ENCODE measurements at regions not wholly inside any gene's neighbourhood (a gene's known extent, or its start where the extent isn't known, plus 50 kb on each side); places are given as distances from the start of the nearest gene placed in this dataset.
A peak's percentile ranks its signal among the peaks of the same experiment; 100 is the strongest.

DNA sequence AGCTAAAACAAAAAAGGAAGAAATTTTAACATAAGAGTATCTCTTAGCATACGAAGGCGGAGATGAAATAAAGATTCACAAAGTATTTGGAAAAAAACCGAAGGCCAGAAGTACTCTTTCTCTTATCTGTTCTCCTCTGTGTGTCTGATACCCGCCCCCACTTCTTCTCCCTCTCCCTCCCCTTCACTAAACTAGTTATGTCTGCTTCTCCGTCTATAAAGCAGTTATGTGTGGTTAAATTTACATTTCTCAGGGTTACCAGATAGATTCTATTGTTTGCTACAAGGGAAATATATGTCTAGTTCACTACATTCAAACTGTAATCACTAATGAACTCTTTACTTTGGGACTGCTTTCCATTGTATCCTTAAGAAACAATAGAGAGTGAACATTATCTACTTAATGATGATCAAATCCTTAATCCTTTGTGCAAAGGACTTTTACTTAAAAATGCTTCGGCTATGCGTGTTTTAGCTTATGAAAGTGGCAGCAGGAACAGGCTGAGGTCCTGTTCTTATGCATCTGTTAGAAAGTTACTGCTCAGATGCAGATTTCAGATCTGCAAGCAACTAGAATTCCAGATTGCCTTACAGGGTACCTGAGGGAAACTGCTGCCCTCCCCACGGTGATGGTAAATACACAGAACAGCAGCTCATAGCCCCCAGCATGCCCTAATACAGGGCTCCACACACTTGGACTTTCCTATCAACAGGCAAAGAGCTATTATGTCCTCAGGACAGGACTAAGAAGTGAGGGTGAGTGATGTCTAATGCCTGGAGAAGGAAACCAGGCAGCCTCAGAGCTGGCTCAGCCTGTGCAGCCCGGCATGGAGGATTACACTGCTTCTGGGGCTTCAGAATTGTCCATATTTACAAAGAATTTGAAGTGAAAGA is 273.3 kb downstream of the FZD1 start:
- no peak overlapping the region for H2AFZ ChIP-seq (ENCODE audit: low read length)
- BruUV-seq (replicated peaks), result no TSS peak
- CTCF ChIA-PET, result no interaction called here

DNA sequence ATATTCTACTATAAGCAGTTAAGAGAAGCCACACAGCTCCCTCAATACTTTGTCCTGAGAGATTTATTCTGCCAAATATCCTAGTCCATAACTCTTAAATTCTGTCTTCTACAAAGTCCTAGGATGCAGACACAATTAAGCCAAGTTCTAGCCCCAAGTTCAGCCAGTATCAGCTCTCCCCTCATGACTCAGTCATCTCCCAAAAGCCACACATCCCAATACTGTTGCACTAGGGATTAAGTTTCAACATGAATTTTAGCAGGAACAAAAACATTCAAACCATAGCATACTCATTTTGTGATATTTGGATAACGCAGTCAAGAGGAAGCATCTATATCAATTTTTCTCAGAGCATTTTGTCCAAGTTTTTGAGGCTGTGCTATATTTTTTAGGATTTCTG is 277.4 kb downstream of the FZD1 start:
- no peaks in the 10 kb centered on the region for H3K9me2 ChIP-seq (replicated peaks; ENCODE audit: low read length)
- peaks cover 9% of the 10 kb centered on the region for H3K27me3 ChIP-seq (ENCODE audit: low read length)
- H3K79me2 ChIP-seq (ENCODE audit: low read length), result no peaks in the 10 kb centered on the region
- H3K9ac ChIP-seq (ENCODE audit: low read length), result no peak overlapping the region
- H3K36me3 ChIP-seq (ENCODE audit: low read depth, low read length), result no peaks in the 10 kb centered on the region
- no peak for ATAC-seq
- intact Hi-C loops (cut with micrococcal nuclease), result no loop called here
- DNase-seq, result no peak
- no peaks in the 10 kb centered on the region for H3F3A ChIP-seq (ENCODE audit: low read length, unreplicated experiment)
- H4K20me1 ChIP-seq (ENCODE audit: low read length), result no peaks in the 10 kb centered on the region
- no peak for TF ChIP-seq EZH2phosphoT487 (IDR thresholded peaks at IDR 0.05; ENCODE audit: borderline replicate concordance, low read length)
- H3K4me1 ChIP-seq (ENCODE audit: insufficient read depth, low read length), result no peaks in the 10 kb centered on the region
- no peak overlapping the region for H3K27ac ChIP-seq (ENCODE audit: low read length)
- no peak overlapping the region for H2AFZ ChIP-seq (ENCODE audit: low read length)
- ChIA-PET CTCF (no interaction called here), POLR2A (ENCODE audit: unreplicated experiment) (no interaction called here)
- H3K4me2 ChIP-seq (ENCODE audit: low read length), result no peak overlapping the region
- no peak overlapping the region for H3K4me3 ChIP-seq (ENCODE audit: low read length)
- no peaks in the 10 kb centered on the region for H3K9me3 ChIP-seq (ENCODE audit: low read length)
- BruUV-seq (replicated peaks), result no TSS peak

More for the DNA sequence above, 273.3 kb downstream of the FZD1 start:
- ATAC-seq (no peak), DNase-seq (no peak)
- Histone ChIP-seq H3K9ac (ENCODE audit: low read length) (no peak overlapping the region), H3K4me2 (ENCODE audit: low read length) (no peak overlapping the region), H3K4me1 (ENCODE audit: insufficient read depth, low read length) (no peaks in the 10 kb centered on the region), H4K20me1 (ENCODE audit: low read length) (no peaks in the 10 kb centered on the region), H3K79me2 (ENCODE audit: low read length) (no peaks in the 10 kb centered on the region), H3K4me3 (ENCODE audit: low read length) (no peak overlapping the region), H3K27me3 (ENCODE audit: low read length) (peaks cover 9% of the 10 kb centered on the region), H3F3A (ENCODE audit: low read length, unreplicated experiment) (no peaks in the 10 kb centered on the region), H3K9me2 (replicated peaks; ENCODE audit: low read length) (no peaks in the 10 kb centered on the region), H3K27ac (ENCODE audit: low read length) (no peak overlapping the region), H3K9me3 (ENCODE audit: low read length) (no peaks in the 10 kb centered on the region), H3K36me3 (ENCODE audit: low read depth, low read length) (no peaks in the 10 kb centered on the region)
- POLR2A ChIA-PET (ENCODE audit: unreplicated experiment), result no interaction called here
- intact Hi-C loops (cut with micrococcal nuclease), result no loop called here
- TF ChIP-seq EZH2 (IDR thresholded peaks at IDR 0.05; ENCODE audit: low read length, unreplicated experiment), result no peak
- TF ChIP-seq, protein P1, sequence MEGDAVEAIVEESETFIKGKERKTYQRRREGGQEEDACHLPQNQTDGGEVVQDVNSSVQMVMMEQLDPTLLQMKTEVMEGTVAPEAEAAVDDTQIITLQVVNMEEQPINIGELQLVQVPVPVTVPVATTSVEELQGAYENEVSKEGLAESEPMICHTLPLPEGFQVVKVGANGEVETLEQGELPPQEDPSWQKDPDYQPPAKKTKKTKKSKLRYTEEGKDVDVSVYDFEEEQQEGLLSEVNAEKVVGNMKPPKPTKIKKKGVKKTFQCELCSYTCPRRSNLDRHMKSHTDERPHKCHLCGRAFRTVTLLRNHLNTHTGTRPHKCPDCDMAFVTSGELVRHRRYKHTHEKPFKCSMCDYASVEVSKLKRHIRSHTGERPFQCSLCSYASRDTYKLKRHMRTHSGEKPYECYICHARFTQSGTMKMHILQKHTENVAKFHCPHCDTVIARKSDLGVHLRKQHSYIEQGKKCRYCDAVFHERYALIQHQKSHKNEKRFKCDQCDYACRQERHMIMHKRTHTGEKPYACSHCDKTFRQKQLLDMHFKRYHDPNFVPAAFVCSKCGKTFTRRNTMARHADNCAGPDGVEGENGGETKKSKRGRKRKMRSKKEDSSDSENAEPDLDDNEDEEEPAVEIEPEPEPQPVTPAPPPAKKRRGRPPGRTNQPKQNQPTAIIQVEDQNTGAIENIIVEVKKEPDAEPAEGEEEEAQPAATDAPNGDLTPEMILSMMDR (conservative IDR thresholded peaks at IDR 0.05; ENCODE audit: low read depth, low read length), result no peak
- no peak for TF ChIP-seq EZH2phosphoT487 (IDR thresholded peaks at IDR 0.05; ENCODE audit: borderline replicate concordance, low read length)

DNA sequence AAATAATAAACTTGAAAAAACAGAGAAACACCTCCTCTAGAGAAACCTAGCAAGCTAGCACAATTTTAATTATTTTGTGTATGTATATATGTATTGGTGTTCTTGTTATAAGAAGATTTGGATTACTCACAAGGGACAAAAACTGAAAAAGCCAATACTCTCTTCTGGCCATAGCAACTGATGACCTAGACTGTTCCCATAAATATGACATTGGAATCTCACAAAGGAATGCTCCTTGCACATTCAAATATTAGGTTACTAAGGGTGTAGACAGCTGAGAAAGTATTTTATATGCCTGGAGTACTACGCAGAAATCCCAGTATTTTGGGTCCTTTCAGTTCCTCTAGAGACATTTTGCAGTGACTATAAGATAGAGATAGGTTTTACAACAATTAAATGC is 279.4 kb downstream of the FZD1 start:
- CTCF ChIA-PET, result no interaction called here
- H3K4me1 ChIP-seq (ENCODE audit: insufficient read depth, low read length), result no peaks in the 10 kb centered on the region
- H3F3A ChIP-seq (ENCODE audit: low read length, unreplicated experiment), result no peaks in the 10 kb centered on the region
- no peaks in the 10 kb centered on the region for H3K79me2 ChIP-seq (ENCODE audit: low read length)
- BruUV-seq (replicated peaks), result no TSS peak
- no peaks in the 10 kb centered on the region for H3K36me3 ChIP-seq (ENCODE audit: low read depth, low read length)
- no peak overlapping the region for H3K27ac ChIP-seq (ENCODE audit: low read length)
- no peaks in the 10 kb centered on the region for H3K9me2 ChIP-seq (replicated peaks; ENCODE audit: low read length)
- intact Hi-C loops (cut with micrococcal nuclease), result no loop called here
- no peak overlapping the region for H2AFZ ChIP-seq (ENCODE audit: low read length)
- H4K20me1 ChIP-seq (ENCODE audit: low read length), result no peaks in the 10 kb centered on the region
- peak; percentile 33; the same call in 1 of the 2 replicates for ATAC-seq
- no peak overlapping the region for H3K4me3 ChIP-seq (ENCODE audit: low read length)
- no peaks in the 10 kb centered on the region for H3K9me3 ChIP-seq (ENCODE audit: low read length)
- no peak overlapping the region for H3K4me2 ChIP-seq (ENCODE audit: low read length)
- H3K27me3 ChIP-seq (ENCODE audit: low read length), result no peaks in the 10 kb centered on the region
- POLR2A ChIA-PET (ENCODE audit: unreplicated experiment), result interaction anchor here (0.6 kb wide), 1 partner anchor 15 kb away, joined by 4 read pairs; no protein-coding TSS in a partner anchor
- H3K9ac ChIP-seq (ENCODE audit: low read length), result no peak overlapping the region
- DNase-seq, result no peak
- no peak for TF ChIP-seq EZH2 (IDR thresholded peaks at IDR 0.05; ENCODE audit: low read length, unreplicated experiment)
- TF ChIP-seq EZH2phosphoT487 (IDR thresholded peaks at IDR 0.05; ENCODE audit: borderline replicate concordance, low read length), result no peak
- TF ChIP-seq, protein P1 (conservative IDR thresholded peaks at IDR 0.05; ENCODE audit: low read depth, low read length), result no peak
